ENCODE measurements at regions not wholly inside any gene's neighbourhood (a gene's known extent, or its start where the extent isn't known, plus 50 kb on each side); places are given as distances from the start of the nearest gene placed in this dataset.

DNA sequence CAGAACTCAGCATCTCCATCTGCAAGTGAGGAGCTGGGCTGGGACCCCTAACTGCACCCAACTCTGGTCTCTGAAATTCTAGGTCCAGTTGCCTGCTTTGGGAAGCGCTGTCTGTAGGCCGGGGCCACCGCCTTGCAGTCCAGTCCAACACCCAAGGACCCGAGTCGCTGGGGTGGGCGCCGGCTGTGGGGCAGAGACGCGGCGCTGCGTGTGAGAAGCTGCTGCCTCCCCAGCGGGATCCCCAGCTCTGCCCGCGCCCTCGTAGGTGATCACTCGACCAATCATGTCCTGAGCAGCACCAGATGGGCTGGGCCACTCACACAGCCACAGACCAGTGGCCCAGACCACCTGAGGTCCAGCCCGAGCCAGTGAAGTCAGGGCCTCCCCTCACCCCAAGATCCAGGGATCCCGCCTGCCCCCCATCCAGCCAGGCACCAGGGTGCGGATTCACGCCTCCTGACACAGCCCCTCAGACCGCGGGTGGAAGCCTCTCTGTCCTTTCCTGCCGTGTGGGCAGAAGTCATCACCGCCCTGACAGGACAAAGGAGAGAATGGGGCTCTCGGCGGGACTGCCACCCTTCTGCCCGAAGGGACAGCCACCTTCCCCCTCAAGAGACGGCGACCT lies 67.4 kb upstream of the ADGRA1 start (continued):
- TF ChIP-seq, protein P1, sequence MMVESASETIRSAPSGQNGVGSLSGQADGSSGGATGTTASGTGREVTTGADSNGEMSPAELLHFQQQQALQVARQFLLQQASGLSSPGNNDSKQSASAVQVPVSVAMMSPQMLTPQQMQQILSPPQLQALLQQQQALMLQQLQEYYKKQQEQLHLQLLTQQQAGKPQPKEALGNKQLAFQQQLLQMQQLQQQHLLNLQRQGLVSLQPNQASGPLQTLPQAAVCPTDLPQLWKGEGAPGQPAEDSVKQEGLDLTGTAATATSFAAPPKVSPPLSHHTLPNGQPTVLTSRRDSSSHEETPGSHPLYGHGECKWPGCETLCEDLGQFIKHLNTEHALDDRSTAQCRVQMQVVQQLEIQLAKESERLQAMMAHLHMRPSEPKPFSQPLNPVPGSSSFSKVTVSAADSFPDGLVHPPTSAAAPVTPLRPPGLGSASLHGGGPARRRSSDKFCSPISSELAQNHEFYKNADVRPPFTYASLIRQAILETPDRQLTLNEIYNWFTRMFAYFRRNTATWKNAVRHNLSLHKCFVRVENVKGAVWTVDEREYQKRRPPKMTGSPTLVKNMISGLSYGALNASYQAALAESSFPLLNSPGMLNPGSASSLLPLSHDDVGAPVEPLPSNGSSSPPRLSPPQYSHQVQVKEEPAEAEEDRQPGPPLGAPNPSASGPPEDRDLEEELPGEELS (CRISPR knock-in tag; IDR thresholded peaks at IDR 0.05): no peak

DNA sequence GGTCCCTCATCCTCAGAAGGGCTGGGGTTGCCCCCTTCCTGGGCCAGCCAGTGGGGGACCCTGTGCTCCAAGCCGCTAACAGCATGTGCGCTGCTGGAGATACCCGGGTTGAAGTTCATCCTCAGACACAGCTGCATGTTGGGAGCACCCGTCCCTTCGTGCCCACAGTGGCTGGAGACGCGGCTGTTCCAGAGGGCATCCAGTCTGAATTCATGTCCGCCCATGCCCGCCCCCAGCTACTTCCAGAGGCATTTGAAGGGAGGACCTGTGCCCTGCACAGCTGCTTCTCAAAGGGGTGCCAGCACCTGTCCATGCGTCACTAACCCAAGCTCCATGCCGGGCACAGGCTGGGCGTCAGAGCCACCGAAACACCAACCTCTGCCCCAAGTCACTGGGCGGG lies 68.1 kb upstream of the ADGRA1 start:
- ChIA-PET POLR2A (no interaction called here), CTCF (no interaction called here)
- Mint-ChIP-seq H3K27ac (no peak overlapping the region), H3K4me3 (no peak overlapping the region), H3K4me1 (peaks cover 7% of the 10 kb centered on the region), H3K36me3 (no peaks in the 10 kb centered on the region), H3K9me3 (no peaks in the 10 kb centered on the region), H3K27me3 (ENCODE audit: low read depth) (peaks cover 6% of the 10 kb centered on the region)
- DNase-seq (ENCODE audit: low spot score) (no peak), ATAC-seq (no peak)
- TF ChIP-seq EMX1 (CRISPR knock-in tag; IDR thresholded peaks at IDR 0.05): no peak
- TF ChIP-seq, protein P2, sequence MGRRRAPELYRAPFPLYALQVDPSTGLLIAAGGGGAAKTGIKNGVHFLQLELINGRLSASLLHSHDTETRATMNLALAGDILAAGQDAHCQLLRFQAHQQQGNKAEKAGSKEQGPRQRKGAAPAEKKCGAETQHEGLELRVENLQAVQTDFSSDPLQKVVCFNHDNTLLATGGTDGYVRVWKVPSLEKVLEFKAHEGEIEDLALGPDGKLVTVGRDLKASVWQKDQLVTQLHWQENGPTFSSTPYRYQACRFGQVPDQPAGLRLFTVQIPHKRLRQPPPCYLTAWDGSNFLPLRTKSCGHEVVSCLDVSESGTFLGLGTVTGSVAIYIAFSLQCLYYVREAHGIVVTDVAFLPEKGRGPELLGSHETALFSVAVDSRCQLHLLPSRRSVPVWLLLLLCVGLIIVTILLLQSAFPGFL (CRISPR knock-in tag; IDR thresholded peaks at IDR 0.05; ENCODE audit: borderline replicate concordance): no peak
- TF ChIP-seq, protein P3, sequence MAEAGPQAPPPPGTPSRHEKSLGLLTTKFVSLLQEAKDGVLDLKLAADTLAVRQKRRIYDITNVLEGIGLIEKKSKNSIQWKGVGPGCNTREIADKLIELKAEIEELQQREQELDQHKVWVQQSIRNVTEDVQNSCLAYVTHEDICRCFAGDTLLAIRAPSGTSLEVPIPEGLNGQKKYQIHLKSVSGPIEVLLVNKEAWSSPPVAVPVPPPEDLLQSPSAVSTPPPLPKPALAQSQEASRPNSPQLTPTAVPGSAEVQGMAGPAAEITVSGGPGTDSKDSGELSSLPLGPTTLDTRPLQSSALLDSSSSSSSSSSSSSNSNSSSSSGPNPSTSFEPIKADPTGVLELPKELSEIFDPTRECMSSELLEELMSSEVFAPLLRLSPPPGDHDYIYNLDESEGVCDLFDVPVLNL (CRISPR knock-in tag; IDR thresholded peaks at IDR 0.05; ENCODE audit: borderline replicate concordance, low read depth): no peak
- TF ChIP-seq ZNF232 (CRISPR knock-in tag; IDR thresholded peaks at IDR 0.05): no peak
- no peak for TF ChIP-seq JAZF1 (CRISPR knock-in tag; IDR thresholded peaks at IDR 0.05)
- TF ChIP-seq, protein P4, sequence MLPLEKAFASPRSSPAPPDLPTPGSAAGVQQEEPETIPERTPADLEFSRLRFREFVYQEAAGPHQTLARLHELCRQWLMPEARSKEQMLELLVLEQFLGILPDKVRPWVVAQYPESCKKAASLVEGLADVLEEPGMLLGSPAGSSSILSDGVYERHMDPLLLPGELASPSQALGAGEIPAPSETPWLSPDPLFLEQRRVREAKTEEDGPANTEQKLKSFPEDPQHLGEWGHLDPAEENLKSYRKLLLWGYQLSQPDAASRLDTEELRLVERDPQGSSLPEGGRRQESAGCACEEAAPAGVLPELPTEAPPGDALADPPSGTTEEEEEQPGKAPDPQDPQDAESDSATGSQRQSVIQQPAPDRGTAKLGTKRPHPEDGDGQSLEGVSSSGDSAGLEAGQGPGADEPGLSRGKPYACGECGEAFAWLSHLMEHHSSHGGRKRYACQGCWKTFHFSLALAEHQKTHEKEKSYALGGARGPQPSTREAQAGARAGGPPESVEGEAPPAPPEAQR (CRISPR knock-in tag; IDR thresholded peaks at IDR 0.05): no peak
- TF ChIP-seq ZNF121 (CRISPR knock-in tag; IDR thresholded peaks at IDR 0.05): no peak
- TF ChIP-seq ETV6 (CRISPR knock-in tag; IDR thresholded peaks at IDR 0.05): no peak
- no peak for TF ChIP-seq ELF4 (CRISPR knock-in tag; IDR thresholded peaks at IDR 0.05; ENCODE audit: low read depth)
- no peak for TF ChIP-seq FOXJ3 (CRISPR knock-in tag; IDR thresholded peaks at IDR 0.05; ENCODE audit: borderline replicate concordance)
- TF ChIP-seq, protein P5, sequence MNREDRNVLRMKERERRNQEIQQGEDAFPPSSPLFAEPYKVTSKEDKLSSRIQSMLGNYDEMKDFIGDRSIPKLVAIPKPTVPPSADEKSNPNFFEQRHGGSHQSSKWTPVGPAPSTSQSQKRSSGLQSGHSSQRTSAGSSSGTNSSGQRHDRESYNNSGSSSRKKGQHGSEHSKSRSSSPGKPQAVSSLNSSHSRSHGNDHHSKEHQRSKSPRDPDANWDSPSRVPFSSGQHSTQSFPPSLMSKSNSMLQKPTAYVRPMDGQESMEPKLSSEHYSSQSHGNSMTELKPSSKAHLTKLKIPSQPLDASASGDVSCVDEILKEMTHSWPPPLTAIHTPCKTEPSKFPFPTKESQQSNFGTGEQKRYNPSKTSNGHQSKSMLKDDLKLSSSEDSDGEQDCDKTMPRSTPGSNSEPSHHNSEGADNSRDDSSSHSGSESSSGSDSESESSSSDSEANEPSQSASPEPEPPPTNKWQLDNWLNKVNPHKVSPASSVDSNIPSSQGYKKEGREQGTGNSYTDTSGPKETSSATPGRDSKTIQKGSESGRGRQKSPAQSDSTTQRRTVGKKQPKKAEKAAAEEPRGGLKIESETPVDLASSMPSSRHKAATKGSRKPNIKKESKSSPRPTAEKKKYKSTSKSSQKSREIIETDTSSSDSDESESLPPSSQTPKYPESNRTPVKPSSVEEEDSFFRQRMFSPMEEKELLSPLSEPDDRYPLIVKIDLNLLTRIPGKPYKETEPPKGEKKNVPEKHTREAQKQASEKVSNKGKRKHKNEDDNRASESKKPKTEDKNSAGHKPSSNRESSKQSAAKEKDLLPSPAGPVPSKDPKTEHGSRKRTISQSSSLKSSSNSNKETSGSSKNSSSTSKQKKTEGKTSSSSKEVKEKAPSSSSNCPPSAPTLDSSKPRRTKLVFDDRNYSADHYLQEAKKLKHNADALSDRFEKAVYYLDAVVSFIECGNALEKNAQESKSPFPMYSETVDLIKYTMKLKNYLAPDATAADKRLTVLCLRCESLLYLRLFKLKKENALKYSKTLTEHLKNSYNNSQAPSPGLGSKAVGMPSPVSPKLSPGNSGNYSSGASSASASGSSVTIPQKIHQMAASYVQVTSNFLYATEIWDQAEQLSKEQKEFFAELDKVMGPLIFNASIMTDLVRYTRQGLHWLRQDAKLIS (CRISPR knock-in tag; IDR thresholded peaks at IDR 0.05; ENCODE audit: borderline replicate concordance): no peak
- TF ChIP-seq, protein P6, sequence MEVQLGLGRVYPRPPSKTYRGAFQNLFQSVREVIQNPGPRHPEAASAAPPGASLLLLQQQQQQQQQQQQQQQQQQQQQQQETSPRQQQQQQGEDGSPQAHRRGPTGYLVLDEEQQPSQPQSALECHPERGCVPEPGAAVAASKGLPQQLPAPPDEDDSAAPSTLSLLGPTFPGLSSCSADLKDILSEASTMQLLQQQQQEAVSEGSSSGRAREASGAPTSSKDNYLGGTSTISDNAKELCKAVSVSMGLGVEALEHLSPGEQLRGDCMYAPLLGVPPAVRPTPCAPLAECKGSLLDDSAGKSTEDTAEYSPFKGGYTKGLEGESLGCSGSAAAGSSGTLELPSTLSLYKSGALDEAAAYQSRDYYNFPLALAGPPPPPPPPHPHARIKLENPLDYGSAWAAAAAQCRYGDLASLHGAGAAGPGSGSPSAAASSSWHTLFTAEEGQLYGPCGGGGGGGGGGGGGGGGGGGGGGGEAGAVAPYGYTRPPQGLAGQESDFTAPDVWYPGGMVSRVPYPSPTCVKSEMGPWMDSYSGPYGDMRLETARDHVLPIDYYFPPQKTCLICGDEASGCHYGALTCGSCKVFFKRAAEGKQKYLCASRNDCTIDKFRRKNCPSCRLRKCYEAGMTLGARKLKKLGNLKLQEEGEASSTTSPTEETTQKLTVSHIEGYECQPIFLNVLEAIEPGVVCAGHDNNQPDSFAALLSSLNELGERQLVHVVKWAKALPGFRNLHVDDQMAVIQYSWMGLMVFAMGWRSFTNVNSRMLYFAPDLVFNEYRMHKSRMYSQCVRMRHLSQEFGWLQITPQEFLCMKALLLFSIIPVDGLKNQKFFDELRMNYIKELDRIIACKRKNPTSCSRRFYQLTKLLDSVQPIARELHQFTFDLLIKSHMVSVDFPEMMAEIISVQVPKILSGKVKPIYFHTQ (CRISPR knock-in tag; IDR thresholded peaks at IDR 0.05): no peak
- TF ChIP-seq, protein P7, sequence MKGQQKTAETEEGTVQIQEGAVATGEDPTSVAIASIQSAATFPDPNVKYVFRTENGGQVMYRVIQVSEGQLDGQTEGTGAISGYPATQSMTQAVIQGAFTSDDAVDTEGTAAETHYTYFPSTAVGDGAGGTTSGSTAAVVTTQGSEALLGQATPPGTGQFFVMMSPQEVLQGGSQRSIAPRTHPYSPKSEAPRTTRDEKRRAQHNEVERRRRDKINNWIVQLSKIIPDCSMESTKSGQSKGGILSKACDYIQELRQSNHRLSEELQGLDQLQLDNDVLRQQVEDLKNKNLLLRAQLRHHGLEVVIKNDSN (CRISPR knock-in tag; IDR thresholded peaks at IDR 0.05): no peak

Measured in WTC11 (cell line).